ENCODE measurements at regions not wholly inside any gene's neighbourhood (a gene's known extent, or its start where the extent isn't known, plus 50 kb on each side); places are given as distances from the start of the nearest gene placed in this dataset.
"Not testable (repeated sequence)": the region's sequence is repeated elsewhere in the genome, so short reads cannot be mapped to it uniquely, and the experiment has no call there.

GRCh38 chr3:28613511-28614106 lies 265.0 kb upstream of the AZI2 start:
- no peak for DNase-seq (ENCODE audit: low read depth)
- no peak overlapping the region for H3K4me3 ChIP-seq (ENCODE audit: low read depth, low read length)
- TF ChIP-seq CTCF (IDR thresholded peaks at IDR 0.05; ENCODE audit: low read depth, low read length, missing control alignments) = no peak
- in situ Hi-C loops (cut with HindIII; ENCODE audit: low sequenced_read_pairs) = no loop called here

GRCh38 chr3:28615071-28615470 lies 266.4 kb upstream of the AZI2 start:
- H3K4me3 ChIP-seq (ENCODE audit: low read depth, low read length) = no peak overlapping the region
- TF ChIP-seq CTCF (IDR thresholded peaks at IDR 0.05; ENCODE audit: low read depth, low read length, missing control alignments) = no peak
- in situ Hi-C loops (cut with HindIII; ENCODE audit: low sequenced_read_pairs) = no loop called here
- no peak for DNase-seq (ENCODE audit: low read depth)

GRCh38 chr3:28615971-28616370 lies 267.3 kb upstream of the AZI2 start:
- DNase-seq (ENCODE audit: low read depth) = no peak
- in situ Hi-C loops (cut with HindIII; ENCODE audit: low sequenced_read_pairs) = no loop called here
- H3K4me3 ChIP-seq (ENCODE audit: low read depth, low read length) = no peak overlapping the region
- no peak for TF ChIP-seq CTCF (IDR thresholded peaks at IDR 0.05; ENCODE audit: low read depth, low read length, missing control alignments)

GRCh38 chr3:28617821-28618220 lies 269.2 kb upstream of the AZI2 start:
- TF ChIP-seq CTCF (IDR thresholded peaks at IDR 0.05; ENCODE audit: low read depth, low read length, missing control alignments) = no peak
- in situ Hi-C loops (cut with HindIII; ENCODE audit: low sequenced_read_pairs) = no loop called here
- H3K4me3 ChIP-seq (ENCODE audit: low read depth, low read length) = no peak overlapping the region
- DNase-seq (ENCODE audit: low read depth) = no peak

DNA sequence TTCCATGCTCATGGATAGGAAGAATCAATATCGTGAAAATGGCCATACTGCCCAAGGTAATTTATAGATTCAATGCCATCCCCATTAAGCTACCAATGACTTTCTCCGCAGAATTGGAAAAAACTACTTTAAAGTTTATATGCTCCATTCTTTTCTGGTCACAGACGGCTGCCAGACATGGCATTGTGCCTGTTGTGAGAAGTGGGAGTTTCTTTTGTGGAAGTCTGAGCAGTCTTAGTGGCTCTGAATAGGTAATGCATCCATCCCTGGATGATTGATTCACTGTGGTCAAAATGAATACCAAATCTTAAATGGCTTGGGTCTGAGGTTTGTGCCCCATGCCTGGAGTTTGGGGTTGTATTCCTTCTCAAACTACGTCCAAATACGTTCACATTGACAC lies 274.5 kb upstream of the AZI2 start:
- no peak for TF ChIP-seq CTCF (IDR thresholded peaks at IDR 0.05; ENCODE audit: low read depth, low read length, missing control alignments)
- H3K4me3 ChIP-seq (ENCODE audit: low read depth, low read length) = no peak overlapping the region
- in situ Hi-C loops (cut with HindIII; ENCODE audit: low sequenced_read_pairs) = no loop called here
- no peak for DNase-seq (ENCODE audit: low read depth)

GRCh38 chr3:28624084-28624483 lies 275.5 kb upstream of the AZI2 start:
- in situ Hi-C loops (cut with HindIII; ENCODE audit: low sequenced_read_pairs) = no loop called here
- no peak for TF ChIP-seq CTCF (IDR thresholded peaks at IDR 0.05; ENCODE audit: low read depth, low read length, missing control alignments)

DNA sequence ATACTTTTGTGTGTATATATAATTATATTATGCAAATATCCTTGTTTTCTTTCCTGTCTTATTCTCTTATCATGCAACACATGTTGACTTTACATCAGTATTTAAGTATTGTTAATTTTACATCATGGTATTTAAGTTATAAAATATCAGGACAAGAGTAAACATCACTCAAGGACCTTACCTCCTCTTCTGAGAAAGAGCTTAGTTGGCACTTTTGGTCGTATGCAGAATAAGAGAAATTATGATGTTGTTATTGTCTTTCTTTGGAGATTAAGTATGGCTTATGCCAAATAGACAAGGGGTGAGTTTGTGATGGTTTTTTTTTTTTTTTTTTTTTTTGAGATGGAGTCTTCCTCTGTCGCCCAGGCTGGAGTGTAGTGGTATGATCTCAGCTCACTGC lies 279.2 kb upstream of the AZI2 start:
- H3K4me3 ChIP-seq (ENCODE audit: low read depth, low read length); DNase-seq (ENCODE audit: low read depth); in situ Hi-C loops (cut with HindIII; ENCODE audit: low sequenced_read_pairs): not testable (repeated sequence)

More at GRCh38 chr3:28624084-28624483, 275.5 kb upstream of the AZI2 start:
- no peak for DNase-seq (ENCODE audit: low read depth)
- H3K4me3 ChIP-seq (ENCODE audit: low read depth, low read length) = no peak overlapping the region
